ENCODE measurements at regions not wholly inside any gene's neighbourhood (a gene's known extent, or its start where the extent isn't known, plus 50 kb on each side); places are given as distances from the start of the nearest gene placed in this dataset.

DNA sequence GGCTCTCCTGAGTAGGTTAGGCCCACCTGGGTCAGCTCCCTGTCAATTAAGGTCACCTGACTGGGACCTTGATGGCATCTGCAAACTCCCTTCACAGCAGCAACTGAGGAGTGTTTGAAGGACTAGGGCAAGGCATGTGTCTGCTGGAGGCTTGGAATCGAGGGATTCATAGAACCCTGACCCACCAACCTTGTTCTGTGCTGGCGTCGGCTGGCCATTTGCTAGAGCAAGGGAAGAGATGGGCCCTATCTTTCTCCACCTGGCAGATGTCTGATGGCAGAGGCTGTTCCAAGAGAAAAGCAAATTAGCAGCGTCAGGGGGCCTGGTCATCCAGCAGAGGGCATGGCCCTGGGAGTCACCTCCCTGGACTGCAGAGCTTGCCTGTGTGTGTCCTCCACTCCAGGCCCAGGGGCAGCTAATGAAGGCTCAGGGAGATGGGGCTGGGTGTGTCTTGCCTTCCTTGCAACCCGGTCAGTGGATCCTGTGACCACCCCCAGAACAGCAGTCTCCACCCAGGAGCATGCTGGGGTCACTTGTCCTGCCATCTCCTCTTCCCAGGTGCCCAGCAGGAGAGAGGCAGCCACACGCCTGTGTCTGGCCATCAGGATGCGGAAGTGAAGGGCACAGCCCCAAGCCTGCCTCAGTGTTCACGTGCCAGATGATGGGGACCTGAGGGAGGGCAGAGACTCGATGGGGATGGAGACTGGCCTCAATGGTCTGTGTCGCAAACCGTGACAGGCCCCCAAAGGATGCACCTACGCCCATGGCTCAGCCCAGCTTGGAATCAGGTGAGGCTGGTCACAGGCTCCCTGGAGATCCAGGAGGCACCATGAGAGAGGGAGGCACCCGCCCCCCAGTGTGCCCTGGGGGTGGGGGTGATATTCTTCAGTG is 53.9 kb downstream of the BARX1 start:
- in situ Hi-C loops (cut with HindIII; ENCODE audit: low pct_unique_long_range_greater_than_20kb, low sequenced_read_pairs): no loop called here
- no peak for DNase-seq (ENCODE audit: low read depth)

DNA sequence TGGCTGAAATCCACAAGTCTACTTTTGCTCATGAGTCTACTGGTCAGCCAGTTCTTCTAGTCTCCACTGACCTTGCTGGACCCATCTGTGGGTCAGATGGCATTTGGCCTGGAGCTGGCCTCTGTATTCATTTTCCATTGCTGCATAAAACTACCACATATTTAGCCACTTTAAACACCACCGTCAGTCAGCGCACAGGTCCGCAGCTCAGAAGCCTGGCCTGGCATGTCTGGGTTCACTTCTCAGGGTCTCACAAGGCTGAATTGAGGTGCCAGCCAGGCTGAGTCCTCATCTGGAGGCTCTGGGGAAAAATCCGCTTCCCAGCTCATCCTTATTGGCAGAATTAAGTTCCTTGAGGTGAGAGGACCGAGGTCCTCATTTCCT is 54.7 kb downstream of the BARX1 start:
- DNase-seq (ENCODE audit: low read depth): no peak
- in situ Hi-C loops (cut with HindIII; ENCODE audit: low pct_unique_long_range_greater_than_20kb, low sequenced_read_pairs): no loop called here

DNA sequence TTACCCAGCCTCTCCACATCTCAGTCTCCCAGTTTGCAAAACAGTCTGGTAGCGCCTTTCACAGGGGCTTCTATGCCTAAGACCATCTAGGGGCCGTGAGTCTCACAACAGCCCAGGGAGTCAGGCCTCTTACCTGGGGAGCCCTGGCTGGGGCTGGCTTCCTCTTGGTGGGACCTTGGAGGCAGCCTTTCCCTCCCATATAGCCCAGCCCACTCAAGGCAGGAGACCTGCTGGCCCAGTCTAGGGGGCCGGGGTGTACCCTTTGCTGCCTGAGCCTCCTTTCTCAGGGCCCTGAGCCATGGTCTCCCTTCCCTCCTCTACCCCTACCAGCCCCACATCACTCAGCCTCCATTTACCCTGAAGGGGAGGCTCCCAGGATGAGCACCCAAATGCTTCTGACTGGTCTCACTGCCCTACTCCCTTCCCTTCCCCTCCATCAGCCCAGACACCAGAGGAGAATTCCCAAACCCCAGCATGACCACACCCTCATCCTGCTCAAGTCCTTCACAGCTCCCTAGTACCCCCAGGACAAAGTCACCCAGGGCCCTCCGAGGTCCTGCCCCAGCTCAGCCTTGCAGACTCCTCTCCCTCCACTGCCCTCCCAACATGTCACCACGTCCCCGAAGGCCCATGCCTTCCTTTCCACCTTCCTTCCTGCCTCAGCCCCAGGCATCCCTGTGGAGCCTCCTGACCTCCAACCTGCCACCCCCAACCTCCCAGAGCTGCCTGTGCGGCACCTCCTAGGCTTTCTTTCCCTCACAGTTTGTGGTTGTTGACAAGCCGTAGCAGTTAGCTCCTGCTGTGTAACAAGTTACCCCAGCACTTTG is 55.3 kb downstream of the BARX1 start:
- DNase-seq (ENCODE audit: low read depth): no peak
- in situ Hi-C loops (cut with HindIII; ENCODE audit: low pct_unique_long_range_greater_than_20kb, low sequenced_read_pairs): no loop called here

DNA sequence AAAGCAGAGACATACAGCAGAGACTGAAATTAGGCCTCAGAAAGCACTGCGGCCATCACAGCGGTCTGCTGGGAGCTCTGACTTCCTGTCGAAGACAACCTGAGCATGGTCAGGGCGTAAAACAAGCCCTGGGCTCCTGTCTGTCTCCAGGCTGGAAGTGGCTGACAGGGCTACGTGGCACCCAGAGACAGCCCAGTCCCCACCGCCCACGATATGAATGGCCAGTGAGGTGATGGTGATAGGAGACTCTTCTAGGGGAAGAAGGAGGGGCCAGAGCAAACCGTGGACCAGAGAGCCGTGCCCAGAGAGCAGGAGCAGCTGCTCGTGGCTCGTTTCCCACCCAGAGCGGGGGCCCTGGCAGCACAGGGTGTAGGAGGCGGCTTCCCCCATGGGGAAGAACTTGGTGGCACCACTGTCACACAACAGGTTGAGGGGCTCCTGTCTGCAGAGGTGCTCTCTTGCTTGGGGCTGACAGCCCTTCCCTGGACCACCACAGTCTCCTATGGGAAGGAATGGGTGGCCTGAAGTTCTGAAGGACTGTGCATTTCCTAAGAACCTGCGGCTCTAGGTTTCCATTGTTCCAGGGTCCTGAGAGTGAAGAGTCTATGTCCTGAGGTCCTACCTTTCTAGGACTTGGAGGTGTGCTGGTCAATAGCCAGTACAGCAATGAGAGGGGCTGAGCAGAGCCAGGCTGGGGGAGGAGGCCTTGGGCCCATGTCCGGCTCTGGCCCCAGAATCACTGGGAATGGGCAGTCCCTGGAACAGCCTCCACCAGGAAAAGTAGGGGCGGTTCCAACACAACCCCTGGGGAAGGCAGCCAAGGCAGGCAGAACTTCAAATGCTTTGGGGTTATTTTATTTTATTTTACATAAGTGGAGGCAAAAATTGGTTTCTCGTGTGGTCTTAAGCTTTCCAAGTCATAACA is 56.4 kb downstream of the BARX1 start:
- no peak for DNase-seq (ENCODE audit: low read depth)
- in situ Hi-C loops (cut with HindIII; ENCODE audit: low pct_unique_long_range_greater_than_20kb, low sequenced_read_pairs): no loop called here

DNA sequence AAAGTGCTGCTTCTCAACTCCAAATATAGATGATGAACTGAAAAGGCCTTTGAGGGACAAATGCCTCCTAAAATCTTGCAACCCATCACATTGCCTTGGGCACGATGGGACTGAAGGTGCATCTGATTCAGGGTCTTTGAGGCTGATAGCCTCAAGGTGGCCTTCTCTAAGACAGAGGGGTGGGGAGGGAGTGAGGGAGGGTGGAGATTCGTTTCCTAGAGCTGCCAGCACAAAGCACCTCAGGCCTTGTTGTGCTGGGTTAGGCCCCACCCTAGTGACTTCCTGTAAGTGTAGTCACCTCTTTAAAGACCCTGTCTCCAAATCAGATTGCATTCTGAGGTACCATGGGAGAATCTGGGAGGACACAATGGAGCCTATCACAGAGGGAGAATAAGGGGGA is 57.1 kb downstream of the BARX1 start:
- in situ Hi-C loops (cut with HindIII; ENCODE audit: low pct_unique_long_range_greater_than_20kb, low sequenced_read_pairs): no loop called here
- no peak for DNase-seq (ENCODE audit: low read depth)

DNA sequence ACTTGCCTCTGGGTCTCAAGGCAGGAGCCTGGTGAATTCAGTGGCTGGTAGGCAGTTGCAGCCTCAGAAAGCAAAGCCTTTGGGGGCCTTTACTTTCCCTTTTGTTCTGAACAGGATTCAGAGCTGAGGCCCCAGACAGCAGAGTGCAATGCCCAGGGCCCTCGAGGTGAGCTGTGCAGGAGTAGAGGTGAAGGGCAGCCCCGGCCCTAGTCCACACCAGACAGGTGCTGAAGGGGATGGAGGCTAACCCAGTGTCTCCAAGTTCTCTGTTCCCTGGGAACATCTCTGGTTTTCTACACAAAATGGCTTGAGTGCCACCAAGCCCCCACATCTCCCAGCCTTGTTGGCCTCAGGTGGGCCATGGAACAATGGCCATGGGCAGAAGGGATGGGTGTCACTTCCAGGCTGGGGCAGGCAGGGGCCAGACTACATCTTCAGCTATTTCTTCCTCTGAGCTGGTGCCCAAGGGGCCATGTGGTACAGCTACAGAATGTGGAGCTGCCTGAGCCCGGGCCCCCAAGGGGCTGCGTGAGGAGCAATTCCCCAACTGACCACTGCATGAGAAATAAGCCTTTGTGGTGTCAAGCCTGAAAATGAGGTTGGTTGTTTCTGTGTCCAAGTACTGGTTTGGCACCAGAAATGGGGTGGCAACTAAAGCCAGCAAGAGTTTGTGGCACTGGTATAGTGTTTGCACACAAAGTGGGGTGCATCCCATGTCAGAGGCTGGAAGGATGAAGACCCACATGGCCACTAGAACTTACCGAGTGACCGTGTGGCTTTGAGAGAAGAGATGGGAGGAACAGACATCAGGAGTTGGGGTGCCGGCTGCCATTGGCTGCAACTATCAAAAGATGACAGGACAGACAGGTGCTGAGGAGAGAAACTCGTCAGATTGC is 57.8 kb downstream of the BARX1 start:
- DNase-seq (ENCODE audit: low read depth): no peak
- in situ Hi-C loops (cut with HindIII; ENCODE audit: low pct_unique_long_range_greater_than_20kb, low sequenced_read_pairs): no loop called here

DNA sequence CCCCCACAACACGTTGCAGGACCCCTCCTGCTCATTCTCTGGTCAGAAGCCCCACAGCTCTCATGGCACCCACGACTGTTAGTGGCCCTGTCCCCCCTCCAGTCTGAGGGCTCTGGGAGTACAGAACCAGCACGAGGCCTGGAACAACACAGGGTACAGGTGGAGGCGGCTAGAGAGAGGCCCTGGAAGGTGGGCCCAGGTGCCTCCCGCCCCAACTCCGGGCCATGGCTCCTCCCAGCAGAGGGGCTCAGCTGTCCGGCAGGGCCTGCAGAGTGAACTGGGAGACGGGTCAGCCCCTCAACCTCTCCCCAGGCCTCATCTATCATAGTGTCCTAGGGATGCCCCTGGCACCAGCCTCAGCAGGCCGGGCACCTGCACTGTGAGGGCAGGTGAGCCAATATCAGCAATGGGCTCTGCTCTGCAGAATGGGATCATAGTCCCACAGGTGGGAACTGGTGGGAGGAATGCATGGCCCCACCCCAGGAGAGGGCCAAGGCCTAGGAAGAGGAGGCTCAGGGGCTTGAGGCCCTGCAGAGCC is 58.6 kb downstream of the BARX1 start:
- in situ Hi-C loops (cut with HindIII; ENCODE audit: low pct_unique_long_range_greater_than_20kb, low sequenced_read_pairs): no loop called here
- no peak for DNase-seq (ENCODE audit: low read depth)

DNA sequence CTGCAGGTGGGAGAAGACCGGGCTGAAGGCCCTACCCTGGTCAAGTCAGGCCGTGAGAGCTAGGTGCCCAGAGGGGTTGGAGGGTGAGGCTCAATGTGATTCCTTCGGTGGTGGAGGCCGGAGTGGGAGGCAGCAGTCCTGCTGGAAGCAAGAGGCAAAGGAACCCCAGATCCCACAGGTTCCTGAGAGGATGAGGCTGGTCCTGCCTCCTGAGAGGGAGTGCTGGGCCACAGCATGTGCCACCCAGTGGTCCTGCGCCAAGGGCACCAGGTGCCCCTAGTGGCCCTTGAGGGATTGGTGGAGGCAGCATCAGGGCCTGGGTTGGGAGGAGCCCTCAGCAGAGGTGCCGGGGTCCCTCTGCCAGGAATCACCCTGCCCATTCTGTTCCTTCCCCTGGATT is 59.1 kb downstream of the BARX1 start:
- in situ Hi-C loops (cut with HindIII; ENCODE audit: low pct_unique_long_range_greater_than_20kb, low sequenced_read_pairs): no loop called here
- no peak for DNase-seq (ENCODE audit: low read depth)

DNA sequence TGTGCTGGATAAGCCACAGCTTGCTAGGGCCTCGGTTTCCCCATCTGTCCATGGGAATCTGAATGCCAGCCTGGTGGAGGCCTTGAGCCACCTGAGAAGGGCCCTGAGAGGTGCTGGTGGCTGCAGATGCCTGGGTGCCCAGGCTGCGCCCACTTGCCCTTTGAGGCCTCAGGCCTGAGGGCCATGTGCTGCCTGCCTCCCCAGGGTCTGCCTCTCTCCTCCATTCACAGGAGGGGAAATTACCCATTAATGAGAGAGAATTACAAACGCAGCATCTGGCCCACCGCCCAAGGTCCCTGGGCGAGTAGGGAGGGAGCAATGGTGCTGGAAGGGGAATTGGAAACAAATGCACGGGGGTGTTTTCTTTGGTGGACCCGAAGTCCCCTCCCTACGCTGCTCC is 59.6 kb downstream of the BARX1 start:
- in situ Hi-C loops (cut with HindIII; ENCODE audit: low pct_unique_long_range_greater_than_20kb, low sequenced_read_pairs): no loop called here
- no peak for DNase-seq (ENCODE audit: low read depth)

DNA sequence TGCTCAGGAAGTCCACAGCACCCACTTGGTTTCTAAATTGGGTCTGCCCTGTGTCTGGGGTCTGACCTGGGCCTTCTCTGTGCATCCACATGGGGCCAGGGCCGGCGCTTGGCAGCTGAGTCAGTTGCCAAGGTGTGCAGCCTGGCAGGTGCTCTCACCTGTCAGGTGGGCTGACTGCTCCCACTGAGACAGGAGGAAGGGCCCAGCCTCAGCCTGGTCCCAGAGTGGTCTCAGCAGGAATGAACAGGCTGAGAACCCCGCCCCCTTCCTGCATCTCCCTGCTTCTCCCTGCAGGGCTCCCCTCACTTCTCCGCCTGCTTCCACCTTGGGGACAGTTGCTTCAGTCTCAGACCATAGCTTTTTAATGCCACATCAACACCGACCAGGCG is 60.5 kb downstream of the BARX1 start:
- in situ Hi-C loops (cut with HindIII; ENCODE audit: low pct_unique_long_range_greater_than_20kb, low sequenced_read_pairs): no loop called here

DNA sequence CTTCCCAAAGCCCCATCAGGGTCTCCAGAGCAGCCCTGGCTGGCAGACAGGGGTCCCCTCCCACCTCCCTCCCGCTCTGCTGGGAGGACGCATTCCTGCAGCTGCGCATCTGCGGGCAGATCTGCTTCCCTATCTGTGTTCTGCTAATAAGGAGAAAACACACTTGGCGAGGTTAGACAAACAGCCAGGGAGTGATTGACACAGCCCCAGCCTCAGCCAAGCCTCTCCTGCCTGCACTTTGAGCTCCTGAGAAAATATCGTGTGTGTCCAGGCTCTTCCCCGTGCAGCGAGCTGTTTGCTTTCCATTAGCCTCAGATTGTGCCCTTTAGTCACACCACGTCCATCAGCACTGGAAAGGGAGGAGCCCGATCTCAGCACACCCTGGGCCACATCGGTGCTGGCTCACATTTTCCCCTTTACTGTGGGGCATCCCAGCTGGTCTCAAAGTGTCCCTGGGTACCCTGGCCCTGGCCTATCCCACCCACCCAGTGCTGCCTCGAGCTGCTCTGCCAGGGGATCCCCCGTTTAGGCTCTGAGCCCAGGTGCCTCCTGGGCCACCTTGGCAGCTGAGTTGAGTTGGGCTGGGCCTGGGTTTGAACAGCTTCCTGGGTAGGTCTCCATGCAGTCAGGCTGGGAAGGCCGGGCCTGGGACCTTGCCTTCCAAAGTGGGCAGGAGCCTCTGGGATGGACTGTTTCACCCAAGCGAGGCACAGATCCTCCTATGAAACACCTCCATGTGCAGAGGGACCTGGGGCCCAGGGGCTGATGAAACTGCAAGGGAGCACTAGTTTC is 61.1 kb downstream of the BARX1 start:
- DNase-seq (ENCODE audit: low read depth): no peak

More for the DNA sequence above, 60.5 kb downstream of the BARX1 start:
- no peak for DNase-seq (ENCODE audit: low read depth)

DNA sequence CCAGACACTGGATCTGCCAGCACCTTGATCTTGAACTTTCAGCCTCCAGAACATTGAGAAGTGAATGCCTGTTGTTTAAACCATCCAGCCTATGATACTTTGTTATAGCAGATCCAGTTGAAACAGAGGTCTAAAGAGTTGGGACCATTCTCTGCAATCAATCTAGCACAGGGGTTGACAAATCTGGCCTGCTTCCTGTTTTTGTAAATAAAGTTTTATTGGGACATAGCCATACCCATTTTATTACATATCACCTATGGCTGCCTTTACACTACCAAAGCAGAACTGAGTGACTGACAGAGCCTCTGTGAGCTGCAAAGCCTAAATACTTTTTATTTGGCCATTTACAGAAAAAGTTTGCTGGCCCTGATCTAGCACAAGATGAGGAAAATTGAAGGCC is 62.0 kb downstream of the BARX1 start:
- no peak for DNase-seq (ENCODE audit: low read depth)
- in situ Hi-C loops (cut with HindIII; ENCODE audit: low pct_unique_long_range_greater_than_20kb, low sequenced_read_pairs): no loop called here

More for the DNA sequence above, 61.1 kb downstream of the BARX1 start:
- in situ Hi-C loops (cut with HindIII; ENCODE audit: low pct_unique_long_range_greater_than_20kb, low sequenced_read_pairs): no loop called here

DNA sequence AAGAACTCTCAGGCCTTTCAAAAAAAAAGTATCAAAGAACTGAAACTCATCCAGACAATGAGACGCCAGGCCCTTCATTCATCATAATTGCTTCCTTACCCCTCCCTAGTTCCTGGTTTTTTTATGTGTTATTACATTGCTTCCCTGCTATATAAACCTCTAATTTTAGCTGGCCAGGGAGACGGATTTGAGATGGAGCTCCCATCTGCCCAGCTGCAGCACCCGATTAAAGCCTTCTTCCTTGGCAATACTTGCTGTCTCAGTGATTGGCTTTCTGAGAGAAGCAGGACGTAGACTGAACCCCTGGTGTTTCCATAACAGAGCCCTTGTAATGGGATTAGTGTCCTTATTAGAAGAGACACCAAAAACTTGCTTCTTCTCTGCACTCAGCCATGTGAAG is 62.4 kb downstream of the BARX1 start:
- in situ Hi-C loops (cut with HindIII; ENCODE audit: low pct_unique_long_range_greater_than_20kb, low sequenced_read_pairs): no loop called here
- no peak for DNase-seq (ENCODE audit: low read depth)

DNA sequence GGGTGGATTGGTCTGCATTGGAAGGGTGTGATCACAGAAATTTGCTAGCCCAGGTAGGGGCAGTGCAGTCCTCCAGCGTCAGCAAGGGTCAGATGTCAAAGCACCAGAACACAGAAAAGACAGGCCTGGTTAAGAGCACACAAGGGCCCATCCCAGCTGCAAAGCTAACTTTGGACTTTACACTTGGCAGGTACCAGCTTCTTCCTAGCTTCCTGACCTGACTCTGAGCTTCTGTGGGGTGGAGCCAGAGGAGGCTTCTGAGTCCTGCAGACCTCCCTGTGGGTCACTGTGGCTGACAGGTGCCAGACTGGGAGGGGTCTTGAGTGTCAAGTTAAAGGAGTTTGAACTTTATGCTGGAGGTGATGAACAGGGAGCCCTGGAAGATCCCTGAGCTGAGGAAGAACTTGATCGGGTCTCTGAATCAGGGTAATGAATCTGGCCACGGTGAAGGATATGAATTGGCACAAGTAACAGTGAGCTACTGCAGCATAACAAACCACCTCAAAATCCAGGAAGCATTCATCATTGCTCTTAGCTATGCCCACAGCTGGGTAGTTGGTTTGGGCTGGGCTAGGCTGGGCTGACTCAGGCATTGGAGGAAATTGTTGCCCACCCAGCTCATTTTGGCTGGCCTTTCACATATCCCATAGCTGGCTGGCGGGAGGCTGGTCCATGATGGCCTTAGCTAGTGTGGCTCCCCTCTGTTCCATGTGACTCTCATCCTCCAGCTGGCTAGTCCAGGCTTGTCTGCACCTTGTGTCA is 63.4 kb downstream of the BARX1 start:
- no peak for DNase-seq (ENCODE audit: low read depth)
- in situ Hi-C loops (cut with HindIII; ENCODE audit: low pct_unique_long_range_greater_than_20kb, low sequenced_read_pairs): no loop called here

DNA sequence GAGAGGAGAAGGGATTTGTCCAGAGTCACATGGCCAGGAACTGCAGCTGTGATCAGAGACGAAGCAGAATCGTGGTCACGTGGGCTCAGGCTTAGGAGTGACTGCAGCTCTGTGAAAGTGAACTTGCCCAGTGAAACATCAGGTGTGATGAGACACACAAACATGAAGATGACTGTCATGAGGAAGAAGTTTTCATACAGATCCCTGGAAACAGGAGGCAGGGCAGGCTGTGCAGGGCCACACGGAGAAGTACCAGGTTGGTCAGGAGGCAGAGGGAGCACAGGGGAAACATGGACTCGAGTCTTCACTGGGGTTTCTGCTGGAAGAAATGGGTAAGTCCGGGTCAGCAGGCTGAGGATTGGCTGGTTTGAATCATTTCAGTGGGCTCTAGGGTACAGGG is 64.1 kb downstream of the BARX1 start:
- in situ Hi-C loops (cut with HindIII; ENCODE audit: low pct_unique_long_range_greater_than_20kb, low sequenced_read_pairs): no loop called here

DNA sequence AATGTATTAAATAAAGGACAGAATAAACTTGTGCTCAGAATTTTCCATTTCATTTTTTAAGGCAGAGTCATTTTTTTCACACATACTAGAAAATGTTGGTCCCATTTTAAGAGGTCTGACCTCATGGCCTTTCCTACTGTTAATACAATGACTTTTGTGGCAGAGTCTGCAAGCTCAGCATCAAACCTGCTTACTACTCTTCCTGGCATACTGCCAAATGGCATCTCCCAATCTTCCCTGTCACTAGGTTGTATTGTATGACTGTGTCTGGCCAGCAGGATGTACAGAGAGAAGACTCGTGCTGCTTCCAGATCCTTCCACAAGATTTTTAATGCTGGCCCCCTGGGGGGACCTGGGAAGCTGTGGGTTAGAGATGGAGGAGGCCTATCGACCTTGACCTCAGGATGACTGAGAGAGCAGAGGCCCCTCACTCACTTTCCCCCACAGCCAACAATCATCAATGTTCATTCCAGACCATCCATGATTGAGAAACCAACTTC is 64.7 kb downstream of the BARX1 start:
- no peak for DNase-seq (ENCODE audit: low read depth)
- in situ Hi-C loops (cut with HindIII; ENCODE audit: low pct_unique_long_range_greater_than_20kb, low sequenced_read_pairs): no loop called here

More for the DNA sequence above, 64.1 kb downstream of the BARX1 start:
- no peak for DNase-seq (ENCODE audit: low read depth)
